Natural killer cell treated with Interleukin-12 subunit alpha and Interleukin-12 subunit beta and Interleukin-15 and Interleukin-18, amount 100 ng/mL, for 72 hours (primary cell): ENCODE measurements at regions not wholly inside any gene's neighbourhood (a gene's known extent, or its start where the extent isn't known, plus 50 kb on each side); places are given as distances from the start of the nearest gene placed in this dataset.

Experiments used
- ATAC-seq, 2 donors: fragments of 150-1000 bp; cut with Tn5 transposase in 1 of 2; sonication (Bioruptor Pico), chemical (Tn5 transposase) in 1 of 2; 2 replicates each; pipeline ENCODE4 v1.10.0; 2021
- DNase-seq: peaks from one replicate; pipeline ENCODE4 v3.0.0; 2022; ENCODE audit warnings: low spot score
- H3K27ac Mint-ChIP-seq, 2 donors: 1 replicate in 1 of 2; 2 replicates in 1 of 2; pipeline ENCODE4 v1.8.0; 2022; ENCODE audit warnings: mixed read lengths in 2 of 2, mild to moderate bottlenecking in 1 of 2, moderate library complexity in 1 of 2
- H3K27me3 Mint-ChIP-seq, 2 donors: 1 replicate in 1 of 2; 2 replicates in 1 of 2; pipeline ENCODE4 v1.8.0; 2022; ENCODE audit warnings: mixed read lengths in 2 of 2
- H3K36me3 Mint-ChIP-seq: one replicate; pipeline ENCODE4 v1.8.0; 2022; ENCODE audit warnings: mixed read lengths
- H3K4me1 Mint-ChIP-seq, 2 donors: 1 replicate in 1 of 2; 2 replicates in 1 of 2; pipeline ENCODE4 v1.8.0; 2022; ENCODE audit warnings: low read depth in 2 of 2, mixed read lengths in 2 of 2, mild to moderate bottlenecking in 1 of 2
- H3K4me3 Mint-ChIP-seq: one replicate; pipeline ENCODE4 v1.8.0; 2022; ENCODE audit warnings: mixed read lengths
- H3K9me3 Mint-ChIP-seq: 2 replicates; pipeline ENCODE4 v1.8.0; 2022; ENCODE audit warnings: mixed read lengths

GRCh38 chr2:156191527-156191926, 141.0 kb downstream of the NR4A2 start:
- Mint-ChIP-seq H3K4me3 (no peak overlapping the region), H3K36me3 (no peaks in the 10 kb centered on the region), H3K4me1 (no peaks in the 10 kb centered on the region), H3K27me3 (peaks cover 0 to 7% of the 10 kb centered on the region in 2 donors), H3K27ac (no peak overlapping the region), H3K9me3 (no peaks in the 10 kb centered on the region)
- ATAC-seq (no peak), DNase-seq (no peak)

- H3K36me3 Mint-ChIP-seq, result no peaks in the 10 kb centered on the region
- no peak overlapping the region for H3K4me3 Mint-ChIP-seq
- no peaks in the 10 kb centered on the region for H3K9me3 Mint-ChIP-seq
- no peak overlapping the region for H3K27ac Mint-ChIP-seq
- ATAC-seq (no peak), DNase-seq (no peak)
- H3K27me3 Mint-ChIP-seq, result peaks cover 1 to 10% of the 10 kb centered on the region in 2 donors
- no peaks in the 10 kb centered on the region for H3K4me1 Mint-ChIP-seq
Measured at GRCh38 chr2:156190517-156190916, 142.0 kb downstream of the NR4A2 start.

GRCh38 chr2:156189584-156189983, 142.9 kb downstream of the NR4A2 start:
- no peak overlapping the region for H3K4me3 Mint-ChIP-seq
- H3K36me3 Mint-ChIP-seq, result no peaks in the 10 kb centered on the region
- DNase-seq (no peak), ATAC-seq (no peak)
- peaks cover 3 to 14% of the 10 kb centered on the region in 2 donors for H3K27me3 Mint-ChIP-seq
- H3K27ac Mint-ChIP-seq, result no peak overlapping the region
- no peaks in the 10 kb centered on the region for H3K9me3 Mint-ChIP-seq
- H3K4me1 Mint-ChIP-seq, result no peaks in the 10 kb centered on the region

- ATAC-seq, result no peak
- Mint-ChIP-seq H3K27ac (no peak overlapping the region), H3K4me1 (no peaks in the 10 kb centered on the region), H3K27me3 (peaks cover 3 to 16% of the 10 kb centered on the region in 2 donors), H3K36me3 (no peaks in the 10 kb centered on the region), H3K4me3 (no peak overlapping the region), H3K9me3 (no peaks in the 10 kb centered on the region)
- DNase-seq, result no peak
Measured at GRCh38 chr2:156189143-156189542, 143.4 kb downstream of the NR4A2 start.

- Mint-ChIP-seq H3K27ac (no peak overlapping the region), H3K4me1 (no peaks in the 10 kb centered on the region), H3K36me3 (no peaks in the 10 kb centered on the region)
Measured at GRCh38 chr2:156182132-156182531, 150.4 kb downstream of the NR4A2 start.

GRCh38 chr2:156181208-156181607, 151.3 kb downstream of the NR4A2 start:
- H3K27ac Mint-ChIP-seq, result no peak overlapping the region
- H3K4me1 Mint-ChIP-seq, result no peaks in the 10 kb centered on the region
- H3K4me3 Mint-ChIP-seq, result no peak overlapping the region
- no peak for DNase-seq
- no peaks in the 10 kb centered on the region for H3K9me3 Mint-ChIP-seq
- ATAC-seq, result no peak
- peaks cover 9 to 43% of the 10 kb centered on the region in 2 donors for H3K27me3 Mint-ChIP-seq
- H3K36me3 Mint-ChIP-seq, result no peaks in the 10 kb centered on the region

More at GRCh38 chr2:156182132-156182531, 150.4 kb downstream of the NR4A2 start:
- Mint-ChIP-seq H3K9me3 (no peaks in the 10 kb centered on the region), H3K27me3 (peaks cover 9 to 43% of the 10 kb centered on the region in 2 donors), H3K4me3 (no peak overlapping the region)
- ATAC-seq, result no peak
- no peak for DNase-seq

- H3K27me3 Mint-ChIP-seq, result peaks cover 2 to 38% of the 10 kb centered on the region in 2 donors
- no peaks in the 10 kb centered on the region for H3K9me3 Mint-ChIP-seq
- no peak overlapping the region for H3K4me3 Mint-ChIP-seq
- no peak for ATAC-seq
- no peaks in the 10 kb centered on the region for H3K4me1 Mint-ChIP-seq
- no peaks in the 10 kb centered on the region for H3K36me3 Mint-ChIP-seq
- no peak overlapping the region for H3K27ac Mint-ChIP-seq
- DNase-seq, result no peak
Measured at GRCh38 chr2:156177654-156178053, 154.9 kb downstream of the NR4A2 start.

- ATAC-seq (no peak), DNase-seq (no peak)
- H3K36me3 Mint-ChIP-seq, result no peaks in the 10 kb centered on the region
- no peaks in the 10 kb centered on the region for H3K9me3 Mint-ChIP-seq
- peaks cover 6 to 43% of the 10 kb centered on the region in 2 donors for H3K27me3 Mint-ChIP-seq
- H3K27ac Mint-ChIP-seq, result no peak overlapping the region
- no peak overlapping the region for H3K4me3 Mint-ChIP-seq
- no peaks in the 10 kb centered on the region for H3K4me1 Mint-ChIP-seq
Measured at GRCh38 chr2:156175946-156176345, 156.6 kb downstream of the NR4A2 start.

GRCh38 chr2:156170929-156171328, 161.6 kb downstream of the NR4A2 start:
- ATAC-seq (no peak), DNase-seq (no peak)
- Mint-ChIP-seq H3K27me3 (peaks cover 13 to 51% of the 10 kb centered on the region in 2 donors), H3K4me1 (no peaks in the 10 kb centered on the region), H3K9me3 (no peaks in the 10 kb centered on the region), H3K4me3 (no peak overlapping the region), H3K36me3 (no peaks in the 10 kb centered on the region), H3K27ac (no peak overlapping the region)

- Mint-ChIP-seq H3K36me3 (no peaks in the 10 kb centered on the region), H3K27me3 (peaks cover 14 to 35% of the 10 kb centered on the region in 2 donors), H3K4me1 (no peaks in the 10 kb centered on the region), H3K4me3 (no peak overlapping the region), H3K27ac (no peak overlapping the region), H3K9me3 (no peaks in the 10 kb centered on the region)
- no peak for DNase-seq
- ATAC-seq, result no peak
Measured at GRCh38 chr2:156165742-156166141, 166.8 kb downstream of the NR4A2 start.

GRCh38 chr2:156164091-156164720, 168.3 kb downstream of the NR4A2 start:
- no peak overlapping the region for H3K4me3 Mint-ChIP-seq
- DNase-seq (no peak), ATAC-seq (no peak)
- no peaks in the 10 kb centered on the region for H3K36me3 Mint-ChIP-seq
- no peak overlapping the region for H3K27ac Mint-ChIP-seq
- H3K4me1 Mint-ChIP-seq, result no peaks in the 10 kb centered on the region
- H3K27me3 Mint-ChIP-seq, result peaks cover 14 to 36% of the 10 kb centered on the region in 2 donors
- no peaks in the 10 kb centered on the region for H3K9me3 Mint-ChIP-seq

GRCh38 chr2:156158808-156159207, 173.7 kb downstream of the NR4A2 start:
- ATAC-seq, result no peak
- H3K4me3 Mint-ChIP-seq, result no peak overlapping the region
- H3K9me3 Mint-ChIP-seq, result no peaks in the 10 kb centered on the region
- H3K27ac Mint-ChIP-seq, result no peak overlapping the region
- H3K36me3 Mint-ChIP-seq, result no peaks in the 10 kb centered on the region
- H3K4me1 Mint-ChIP-seq, result no peaks in the 10 kb centered on the region
- H3K27me3 Mint-ChIP-seq, result peaks cover 4 to 19% of the 10 kb centered on the region in 2 donors
- no peak for DNase-seq

GRCh38 chr2:156157670-156158069, 174.9 kb downstream of the NR4A2 start:
- Mint-ChIP-seq H3K27ac (no peak overlapping the region), H3K27me3 (peaks cover 7 to 30% of the 10 kb centered on the region in 2 donors), H3K4me1 (no peaks in the 10 kb centered on the region), H3K4me3 (no peak overlapping the region), H3K9me3 (no peaks in the 10 kb centered on the region), H3K36me3 (no peaks in the 10 kb centered on the region)
- no peak for DNase-seq
- ATAC-seq, result no peak

GRCh38 chr2:156156580-156156979, 175.9 kb downstream of the NR4A2 start:
- H3K9me3 Mint-ChIP-seq, result no peaks in the 10 kb centered on the region
- no peaks in the 10 kb centered on the region for H3K36me3 Mint-ChIP-seq
- no peak for DNase-seq
- H3K27me3 Mint-ChIP-seq, result peaks cover 7 to 30% of the 10 kb centered on the region in 2 donors
- no peak for ATAC-seq
- H3K4me1 Mint-ChIP-seq, result no peaks in the 10 kb centered on the region
- no peak overlapping the region for H3K4me3 Mint-ChIP-seq
- H3K27ac Mint-ChIP-seq, result no peak overlapping the region

- Mint-ChIP-seq H3K36me3 (no peaks in the 10 kb centered on the region), H3K4me3 (no peak overlapping the region), H3K4me1 (no peaks in the 10 kb centered on the region), H3K9me3 (no peaks in the 10 kb centered on the region), H3K27me3 (peaks cover 7 to 24% of the 10 kb centered on the region in 2 donors), H3K27ac (no peak overlapping the region)
- ATAC-seq (no peak), DNase-seq (no peak)
Measured at GRCh38 chr2:156155319-156155718, 177.2 kb downstream of the NR4A2 start.
